ENCODE measurements at regions not wholly inside any gene's neighbourhood (a gene's known extent, or its start where the extent isn't known, plus 50 kb on each side); places are given as distances from the start of the nearest gene placed in this dataset.

DNA sequence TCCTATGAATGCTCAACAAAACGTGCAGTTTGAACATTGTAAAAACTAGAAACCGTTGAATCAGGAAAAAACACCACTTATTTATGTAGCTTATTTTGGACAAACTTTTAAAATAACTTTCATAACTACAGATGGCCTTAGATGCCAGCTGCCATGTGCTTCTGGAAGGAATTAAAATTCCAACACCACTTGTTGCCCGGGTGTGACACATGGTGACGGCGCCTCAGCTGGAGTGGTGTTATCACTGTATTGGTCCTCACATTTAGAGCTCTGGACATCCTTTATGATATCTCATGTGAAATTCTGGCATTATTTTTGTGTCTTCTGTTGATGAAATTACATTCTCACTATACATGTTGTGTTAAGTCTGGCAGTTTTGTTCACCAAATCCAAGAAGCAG, 211.0 kb downstream of the IPO8 start:
- no peaks in the 10 kb centered on the region for H3K9me3 ChIP-seq
- peaks cover 0 to 5% of the 10 kb centered on the region in 2 experiments for H3K27me3 ChIP-seq (replicated peaks in 1 of 2; ENCODE audit: control insufficient read depth in 2 of 2, extremely low read depth in 1 of 2, insufficient read depth in 2 of 2, low read length in 1 of 2)
- Mint-ChIP-seq H3K4me3 (no peak overlapping the region), H3K27ac (no peak overlapping the region), H3K27me3 (peaks cover 2 to 4% of the 10 kb centered on the region in 2 donors), H3K4me1 (no peaks in the 10 kb centered on the region), H3K9me3 (no peaks in the 10 kb centered on the region), H3K36me3 (no peaks in the 10 kb centered on the region)
- WGBS (ENCODE audit: insufficient coverage): no CpG with 5 or more reads among the region's 5 CpGs
- no peak overlapping the region for H3K27ac ChIP-seq (ENCODE audit: low read length)
- ChIA-PET POLR2A (no interaction called here), CTCF (no interaction called here)
- H3K4me3 ChIP-seq (ENCODE audit: control insufficient read depth in 1 of 2, extremely low read depth in 1 of 2, low read length in 1 of 2): no peak overlapping the region
- H3K36me3 ChIP-seq (ENCODE audit: control insufficient read depth in 2 of 2, extremely low read depth in 1 of 2, insufficient read depth in 1 of 2, low read length in 1 of 2): no peaks in the 10 kb centered on the region
- ATAC-seq (replicated peaks in 1 of 4): no peak
- DNase-seq: no peak
- H3K4me1 ChIP-seq (ENCODE audit: control insufficient read depth in 1 of 2, extremely low read depth in 1 of 2, insufficient read depth in 2 of 2, low read length in 2 of 2): no peaks in the 10 kb centered on the region

DNA sequence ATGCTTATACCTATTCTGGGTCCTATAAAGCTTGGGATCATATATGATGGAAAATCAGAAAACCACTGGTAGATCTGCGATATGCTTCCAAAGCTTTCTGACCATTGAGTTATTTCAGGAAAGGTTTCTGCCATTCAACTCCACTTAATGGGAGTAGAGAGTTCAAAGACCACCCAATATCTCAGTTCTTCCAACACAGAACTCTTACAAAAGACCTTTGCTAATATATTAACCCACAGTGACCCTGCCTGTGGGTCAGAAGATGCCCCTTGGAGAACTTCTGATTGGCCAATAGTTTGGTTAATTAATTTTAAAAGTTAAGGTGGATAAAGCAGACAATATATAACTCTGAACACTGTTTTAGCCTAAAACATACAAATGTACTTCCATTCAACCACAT, 213.0 kb downstream of the IPO8 start:
- H3K27me3 Mint-ChIP-seq: peaks cover 2 to 4% of the 10 kb centered on the region in 2 donors
- CTCF ChIA-PET: no interaction called here

DNA sequence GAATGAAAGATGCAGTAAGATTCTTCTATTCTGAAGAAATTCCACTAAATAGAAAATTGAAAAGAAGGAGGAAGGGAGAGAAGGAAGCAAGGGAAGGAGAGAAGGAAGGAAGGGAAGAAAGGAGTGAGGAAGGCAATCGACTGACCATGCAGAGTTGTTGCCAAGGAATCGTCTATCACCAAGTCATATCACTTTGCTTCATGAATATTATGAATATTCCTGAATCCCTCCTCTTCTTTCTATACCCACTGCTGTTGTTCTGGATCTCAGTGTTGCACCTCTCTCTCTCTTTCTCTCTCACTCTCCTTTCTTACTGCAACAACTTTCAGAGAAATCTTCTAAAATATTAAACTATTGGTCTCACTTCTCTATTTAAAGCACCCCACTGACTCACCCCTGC, 222.4 kb downstream of the IPO8 start:
- no CpG with 5 or more reads among the region's 2 CpGs for WGBS (ENCODE audit: insufficient coverage)
- H3K4me3 ChIP-seq (ENCODE audit: control insufficient read depth in 1 of 2, extremely low read depth in 1 of 2, low read length in 1 of 2): no peak overlapping the region

More for the DNA sequence above, 213.0 kb downstream of the IPO8 start:
- Histone ChIP-seq H3K27me3 (replicated peaks in 1 of 2; ENCODE audit: control insufficient read depth in 2 of 2, extremely low read depth in 1 of 2, insufficient read depth in 2 of 2, low read length in 1 of 2) (peaks cover 0 to 5% of the 10 kb centered on the region in 2 experiments), H3K9me3 (no peaks in the 10 kb centered on the region), H3K27ac (ENCODE audit: low read length) (no peak overlapping the region), H3K4me1 (ENCODE audit: control insufficient read depth in 1 of 2, extremely low read depth in 1 of 2, insufficient read depth in 2 of 2, low read length in 2 of 2) (no peaks in the 10 kb centered on the region), H3K36me3 (ENCODE audit: control insufficient read depth in 2 of 2, extremely low read depth in 1 of 2, insufficient read depth in 1 of 2, low read length in 1 of 2) (no peaks in the 10 kb centered on the region), H3K4me3 (ENCODE audit: control insufficient read depth in 1 of 2, extremely low read depth in 1 of 2, low read length in 1 of 2) (no peak overlapping the region)
- no peak for ATAC-seq (replicated peaks in 1 of 4)
- WGBS (ENCODE audit: insufficient coverage): no CpG with 5 or more reads among the region's 1 CpG
- no peak for DNase-seq
- H3K9me3 Mint-ChIP-seq: no peaks in the 10 kb centered on the region
- no peak overlapping the region for H3K4me3 Mint-ChIP-seq
- no peak overlapping the region for H3K27ac Mint-ChIP-seq
- no peaks in the 10 kb centered on the region for H3K4me1 Mint-ChIP-seq
- POLR2A ChIA-PET: no interaction called here
- no peaks in the 10 kb centered on the region for H3K36me3 Mint-ChIP-seq

DNA sequence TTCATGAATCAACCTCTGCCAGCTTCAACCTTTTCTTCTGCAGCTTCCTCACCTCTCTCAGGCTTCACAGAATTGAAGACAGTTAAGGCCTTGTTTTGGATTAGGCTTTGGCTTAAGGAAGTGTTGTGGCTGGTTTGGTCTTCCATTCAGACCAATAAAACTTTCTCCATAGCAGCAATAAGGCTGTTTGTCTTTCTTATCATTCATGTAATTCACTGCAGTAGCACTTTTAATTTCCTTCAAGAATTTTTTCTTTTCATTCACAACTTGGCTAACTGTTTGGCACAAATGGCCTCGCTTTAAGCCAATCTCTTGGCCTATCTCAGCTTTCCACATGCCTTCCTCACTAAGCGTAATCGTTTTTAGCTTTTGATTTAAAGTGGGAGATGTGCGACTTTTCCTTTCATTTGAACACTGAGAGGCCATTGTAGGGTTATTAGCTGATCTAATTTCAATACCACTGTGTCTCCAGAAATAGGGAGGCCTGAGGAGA, 229.5 kb downstream of the IPO8 start:
- DNase-seq (no peak), ATAC-seq (replicated peaks in 1 of 4) (no peak)
- Histone ChIP-seq H3K27ac (ENCODE audit: low read length) (no peak overlapping the region), H3K4me1 (ENCODE audit: control insufficient read depth in 1 of 2, extremely low read depth in 1 of 2, insufficient read depth in 2 of 2, low read length in 2 of 2) (no peaks in the 10 kb centered on the region), H3K27me3 (replicated peaks in 1 of 2; ENCODE audit: control insufficient read depth in 2 of 2, extremely low read depth in 1 of 2, insufficient read depth in 2 of 2, low read length in 1 of 2) (no peaks in the 10 kb centered on the region), H3K36me3 (ENCODE audit: control insufficient read depth in 2 of 2, extremely low read depth in 1 of 2, insufficient read depth in 1 of 2, low read length in 1 of 2) (no peaks in the 10 kb centered on the region), H3K9me3 (no peaks in the 10 kb centered on the region), H3K4me3 (ENCODE audit: control insufficient read depth in 1 of 2, extremely low read depth in 1 of 2, low read length in 1 of 2) (no peak overlapping the region)
- no CpG with 5 or more reads among the region's 4 CpGs for WGBS (ENCODE audit: insufficient coverage)
- ChIA-PET CTCF (no interaction called here), POLR2A (no interaction called here)
- Mint-ChIP-seq H3K4me3 (no peak overlapping the region), H3K36me3 (no peaks in the 10 kb centered on the region), H3K27me3 (peaks cover 0 to under 1% of the 10 kb centered on the region in 2 donors), H3K4me1 (no peaks in the 10 kb centered on the region), H3K9me3 (peaks cover 3 to 7% (median 4%) of the 10 kb centered on the region in 3 donors), H3K27ac (no peak overlapping the region)

More for the DNA sequence above, 222.4 kb downstream of the IPO8 start:
- Mint-ChIP-seq H3K4me1 (no peaks in the 10 kb centered on the region), H3K27ac (no peak overlapping the region), H3K27me3 (peaks cover 4 to 7% of the 10 kb centered on the region in 2 donors), H3K9me3 (peaks cover 0 to 5% (median 0%) of the 10 kb centered on the region in 3 donors), H3K36me3 (no peaks in the 10 kb centered on the region), H3K4me3 (no peak overlapping the region)
- ChIA-PET POLR2A (no interaction called here), CTCF (no interaction called here)
- Histone ChIP-seq H3K9me3 (no peaks in the 10 kb centered on the region), H3K36me3 (ENCODE audit: control insufficient read depth in 2 of 2, extremely low read depth in 1 of 2, insufficient read depth in 1 of 2, low read length in 1 of 2) (no peaks in the 10 kb centered on the region), H3K4me1 (ENCODE audit: control insufficient read depth in 1 of 2, extremely low read depth in 1 of 2, insufficient read depth in 2 of 2, low read length in 2 of 2) (no peaks in the 10 kb centered on the region), H3K27me3 (replicated peaks in 1 of 2; ENCODE audit: control insufficient read depth in 2 of 2, extremely low read depth in 1 of 2, insufficient read depth in 2 of 2, low read length in 1 of 2) (no peaks in the 10 kb centered on the region), H3K27ac (ENCODE audit: low read length) (no peak overlapping the region)
- no peak for ATAC-seq (replicated peaks in 1 of 4)
- no peak for DNase-seq

DNA sequence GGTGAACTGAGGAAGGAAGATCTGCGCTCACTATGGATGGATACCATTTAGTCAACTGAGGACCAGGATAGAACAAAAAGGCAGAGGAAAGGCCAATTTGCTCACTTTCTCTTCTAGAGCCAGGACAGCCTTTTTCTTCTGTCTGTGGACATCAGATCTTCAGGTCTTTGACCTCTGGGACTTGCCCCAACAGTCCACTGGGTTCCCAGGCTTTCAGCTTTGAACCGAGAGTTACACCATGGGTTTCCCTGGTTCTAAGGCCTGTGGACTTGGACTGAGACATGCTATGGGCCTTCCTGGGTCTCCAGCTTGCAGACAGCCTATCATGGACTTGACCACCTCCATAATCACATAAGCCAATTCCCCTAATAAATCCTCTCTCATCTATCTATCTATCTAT, 232.0 kb downstream of the IPO8 start:
- H3K4me1 Mint-ChIP-seq: no peaks in the 10 kb centered on the region
- H3K36me3 Mint-ChIP-seq: no peaks in the 10 kb centered on the region
- CTCF ChIA-PET: no interaction called here
- no peak overlapping the region for H3K27ac ChIP-seq (ENCODE audit: low read length)
- H3K36me3 ChIP-seq (ENCODE audit: control insufficient read depth in 2 of 2, extremely low read depth in 1 of 2, insufficient read depth in 1 of 2, low read length in 1 of 2): no peaks in the 10 kb centered on the region
- H3K27me3 Mint-ChIP-seq: no peaks in the 10 kb centered on the region
- H3K4me3 Mint-ChIP-seq: no peak overlapping the region
- ATAC-seq (replicated peaks in 1 of 4) (no peak), DNase-seq (no peak)
- 50% methylated on average over 2 of the region's 2 CpGs for WGBS (ENCODE audit: insufficient coverage)
- H3K9me3 Mint-ChIP-seq: peaks cover under 1 to 7% (median 5%) of the 10 kb centered on the region in 3 donors
- H3K4me1 ChIP-seq (ENCODE audit: control insufficient read depth in 1 of 2, extremely low read depth in 1 of 2, insufficient read depth in 2 of 2, low read length in 2 of 2): no peaks in the 10 kb centered on the region
- H3K27ac Mint-ChIP-seq: no peak overlapping the region
- H3K4me3 ChIP-seq (ENCODE audit: control insufficient read depth in 1 of 2, extremely low read depth in 1 of 2, low read length in 1 of 2): no peak overlapping the region
- no peaks in the 10 kb centered on the region for H3K27me3 ChIP-seq (replicated peaks in 1 of 2; ENCODE audit: control insufficient read depth in 2 of 2, extremely low read depth in 1 of 2, insufficient read depth in 2 of 2, low read length in 1 of 2)
- POLR2A ChIA-PET: no interaction called here
- no peaks in the 10 kb centered on the region for H3K9me3 ChIP-seq

DNA sequence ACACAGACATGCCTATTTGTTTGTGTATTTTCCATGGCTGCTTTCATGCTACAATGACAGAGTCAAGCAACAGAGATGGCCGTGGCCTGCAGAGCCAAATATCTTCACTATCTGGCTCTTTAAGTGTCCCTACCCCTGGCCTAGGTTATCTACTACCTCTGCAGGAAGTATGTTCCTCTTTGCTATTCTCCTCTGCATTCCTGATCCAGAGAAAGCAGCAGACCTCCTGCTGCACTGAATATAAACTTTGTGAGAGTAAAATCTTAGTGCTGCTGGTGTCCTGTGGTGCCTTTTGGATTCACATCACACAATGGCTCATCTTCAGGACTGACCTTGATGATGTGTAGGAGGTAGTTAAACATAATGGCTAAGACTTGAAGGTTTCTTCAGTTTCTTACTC, 233.4 kb downstream of the IPO8 start:
- H3K27ac Mint-ChIP-seq: no peak overlapping the region
- H3K4me3 ChIP-seq (ENCODE audit: control insufficient read depth in 1 of 2, extremely low read depth in 1 of 2, low read length in 1 of 2): no peak overlapping the region
- H3K9me3 ChIP-seq: no peaks in the 10 kb centered on the region
- no peak overlapping the region for H3K4me3 Mint-ChIP-seq
- H3K36me3 ChIP-seq (ENCODE audit: control insufficient read depth in 2 of 2, extremely low read depth in 1 of 2, insufficient read depth in 1 of 2, low read length in 1 of 2): no peaks in the 10 kb centered on the region
- ATAC-seq (replicated peaks in 1 of 4): no peak
- peaks cover 0 to 13% (median 7%) of the 10 kb centered on the region in 3 donors for H3K9me3 Mint-ChIP-seq
- no peak overlapping the region for H3K27ac ChIP-seq (ENCODE audit: low read length)
- H3K27me3 Mint-ChIP-seq: no peaks in the 10 kb centered on the region
- DNase-seq: no peak
- WGBS (ENCODE audit: insufficient coverage): 71% methylated on average over 1 of the region's 1 CpG
- H3K4me1 Mint-ChIP-seq: no peaks in the 10 kb centered on the region
- H3K27me3 ChIP-seq (replicated peaks in 1 of 2; ENCODE audit: control insufficient read depth in 2 of 2, extremely low read depth in 1 of 2, insufficient read depth in 2 of 2, low read length in 1 of 2): no peaks in the 10 kb centered on the region
- no peaks in the 10 kb centered on the region for H3K4me1 ChIP-seq (ENCODE audit: control insufficient read depth in 1 of 2, extremely low read depth in 1 of 2, insufficient read depth in 2 of 2, low read length in 2 of 2)
- no peaks in the 10 kb centered on the region for H3K36me3 Mint-ChIP-seq
- CTCF ChIA-PET: no interaction called here
- POLR2A ChIA-PET: no interaction called here

DNA sequence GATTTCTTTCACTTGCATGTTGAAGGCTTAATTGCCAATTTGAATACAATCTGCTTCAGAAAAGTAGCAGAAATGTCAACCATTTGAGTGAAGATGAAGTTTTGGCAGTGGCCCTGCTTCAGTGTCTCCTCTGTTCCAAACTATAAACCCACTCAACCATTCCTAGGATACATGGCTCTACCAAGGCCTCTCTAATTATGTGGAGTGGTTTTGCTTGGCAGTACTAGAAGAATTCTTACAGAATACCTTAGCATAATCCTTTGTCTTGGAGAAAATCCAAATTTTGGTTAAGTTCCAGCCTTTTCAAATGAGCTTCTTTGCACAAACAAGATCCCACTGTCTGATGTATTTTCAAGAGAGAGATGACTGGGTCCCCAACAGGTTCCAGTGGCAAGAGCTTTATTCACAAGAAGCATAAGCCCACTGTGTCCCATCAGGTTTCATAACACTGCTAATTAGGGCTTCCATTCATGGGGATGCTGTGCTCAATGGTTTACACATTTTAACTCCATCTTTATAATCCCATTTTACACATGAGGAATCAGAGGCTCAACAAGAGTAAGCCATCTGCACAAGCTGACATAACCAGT, 234.5 kb downstream of the IPO8 start:
- H3K27me3 ChIP-seq (replicated peaks in 1 of 2; ENCODE audit: control insufficient read depth in 2 of 2, extremely low read depth in 1 of 2, insufficient read depth in 2 of 2, low read length in 1 of 2): no peaks in the 10 kb centered on the region
- H3K4me3 ChIP-seq (ENCODE audit: control insufficient read depth in 1 of 2, extremely low read depth in 1 of 2, low read length in 1 of 2): no peak overlapping the region
- Mint-ChIP-seq H3K27me3 (no peaks in the 10 kb centered on the region), H3K4me1 (no peaks in the 10 kb centered on the region), H3K36me3 (no peaks in the 10 kb centered on the region), H3K4me3 (no peak overlapping the region), H3K27ac (no peak overlapping the region), H3K9me3 (peaks cover 0 to 13% (median 7%) of the 10 kb centered on the region in 3 donors)
- H3K9me3 ChIP-seq: no peaks in the 10 kb centered on the region
- CTCF ChIA-PET: no interaction called here
- no peak for ATAC-seq (replicated peaks in 1 of 4)
- POLR2A ChIA-PET: no interaction called here
- H3K4me1 ChIP-seq (ENCODE audit: control insufficient read depth in 1 of 2, extremely low read depth in 1 of 2, insufficient read depth in 2 of 2, low read length in 2 of 2): no peaks in the 10 kb centered on the region
- H3K27ac ChIP-seq (ENCODE audit: low read length): no peak overlapping the region
- H3K36me3 ChIP-seq (ENCODE audit: control insufficient read depth in 2 of 2, extremely low read depth in 1 of 2, insufficient read depth in 1 of 2, low read length in 1 of 2): no peaks in the 10 kb centered on the region
- DNase-seq: no peak

All from T-cell (primary cell).